Left cardiac atrium (tissue), 4 donors: ENCODE measurements at regions not wholly inside any gene's neighbourhood (a gene's known extent, or its start where the extent isn't known, plus 50 kb on each side); places are given as distances from the start of the nearest gene placed in this dataset.
"Not testable (repeated sequence)": the region's sequence is repeated elsewhere in the genome, so short reads cannot be mapped to it uniquely, and the experiment has no call there.

Experiments
- ATAC-seq, 2 donors: fragments of 200-7000 bp; cut with Tn5 transposase; one replicate each; pipeline ENCODE4 v1.9.1; 2020; ENCODE audit warnings: mild to moderate bottlenecking in 2 of 2, moderate library complexity in 2 of 2
- DNase-seq: peaks from one replicate; pipeline ENCODE4 v3.0.0-alpha.2; 2020
- intact Hi-C, 2 donors: fragments of 100-400 bp; cut with DNase I; formaldehyde crosslinking; loops; one replicate each; pipeline versions ENCODE4 v1.14.1 to v1.15.1; 2022 to 2023
- donor health status: DM: no; HTN: yes; CAD: no.
- donor health status: DM: no; HTN: yes; CAD: no; lungs with severe emphysema.
- donor health status: DM: yes; HTN: yes; CAD: no.
- donor health status: Dilated cardiomyopathy.

- intact Hi-C loops = no loop called here
- DNase-seq (no peak), ATAC-seq (no peak)
Observed at GRCh38 chr6:67593247-67593646, 1041.8 kb upstream of the ADGRB3 start.

DNA sequence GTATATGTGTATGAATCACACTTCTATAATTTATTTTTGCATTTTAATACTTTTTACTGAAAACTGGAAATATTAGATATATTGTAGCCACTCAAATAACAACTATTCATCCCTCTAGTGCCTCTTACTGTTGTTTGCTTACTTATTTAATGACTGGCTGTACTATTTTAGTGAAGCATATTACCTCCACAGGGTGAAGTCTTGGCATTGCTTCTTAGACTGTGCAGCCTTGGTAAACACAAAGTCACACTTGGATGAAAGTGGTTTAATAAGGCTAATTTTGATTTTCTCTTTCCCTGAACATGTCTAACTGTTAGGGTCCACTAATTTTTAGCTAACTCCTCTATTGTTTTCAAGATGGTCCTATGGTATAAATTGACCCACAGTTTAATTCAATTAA is 1043.2 kb upstream of the ADGRB3 start:
- ATAC-seq = no peak
- intact Hi-C loops = no loop called here
- no peak for DNase-seq

DNA sequence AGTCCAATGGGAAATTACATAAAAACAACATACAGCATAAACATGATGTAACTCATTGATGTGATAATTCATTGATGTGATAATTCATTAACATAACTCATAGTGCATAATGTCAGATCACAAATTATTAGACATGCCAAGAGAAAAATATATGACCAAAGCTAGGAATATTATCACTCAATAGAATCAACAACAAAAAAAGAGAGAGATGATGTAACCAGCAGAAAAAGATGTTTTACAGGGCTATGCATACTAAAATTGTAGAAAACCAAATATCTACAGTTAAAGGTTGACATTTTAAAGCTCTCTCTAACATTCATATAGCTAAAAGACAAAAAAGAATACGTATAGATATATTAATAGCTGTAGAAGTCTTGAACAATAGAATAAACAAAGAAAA is 1067.2 kb upstream of the ADGRB3 start:
- intact Hi-C loops = no loop called here
- ATAC-seq (no peak), DNase-seq (no peak)

- no peak for DNase-seq
- ATAC-seq = no peak
- intact Hi-C loops = no loop called here
Observed at GRCh38 chr6:67563671-67564070, 1071.4 kb upstream of the ADGRB3 start.

DNA sequence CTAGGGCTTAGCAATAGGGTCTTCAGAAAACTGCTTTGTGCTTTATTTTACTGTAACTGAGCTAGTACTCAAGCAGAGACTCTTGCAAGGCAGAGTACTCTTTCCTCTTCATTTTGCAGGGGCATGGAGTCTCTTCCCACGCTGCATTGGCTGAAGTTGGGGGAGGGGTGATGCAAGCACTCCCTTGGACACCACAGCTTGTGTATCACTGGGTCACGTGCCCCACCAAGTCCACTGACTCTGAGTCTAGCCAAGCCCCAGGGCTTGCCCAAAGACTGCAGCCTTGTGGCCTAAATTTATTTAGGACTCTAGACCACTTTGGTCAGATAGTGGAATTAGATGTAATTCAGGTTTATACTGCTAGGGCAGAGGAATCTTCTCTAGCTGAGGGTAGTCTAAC is 1075.0 kb upstream of the ADGRB3 start:
- intact Hi-C loops = no loop called here
- ATAC-seq (no peak), DNase-seq (no peak)

DNA sequence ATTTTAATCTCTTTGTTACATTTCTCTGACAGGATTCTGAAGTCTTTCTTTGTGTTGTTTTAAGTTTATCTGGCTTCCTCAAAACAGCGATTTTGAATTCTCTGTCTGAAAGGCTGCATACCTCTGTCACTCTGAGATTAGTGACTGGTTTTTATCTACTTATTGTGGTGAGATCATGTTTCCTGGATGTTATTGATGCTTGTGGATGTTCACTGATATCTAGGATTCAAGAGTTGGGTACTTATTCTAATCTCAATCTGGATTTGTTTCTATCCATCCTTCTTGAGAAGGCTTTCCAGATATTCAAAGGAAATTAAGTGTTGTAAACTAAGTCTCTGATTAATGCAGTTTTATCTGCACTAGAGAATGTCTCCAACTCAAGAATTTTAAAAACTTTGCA is 1076.1 kb upstream of the ADGRB3 start:
- ATAC-seq = no peak
- DNase-seq = no peak
- intact Hi-C loops = no loop called here

GRCh38 chr6:67544851-67545452 is 1090.1 kb upstream of the ADGRB3 start:
- DNase-seq (no peak), ATAC-seq (no peak)
- intact Hi-C loops = no loop called here

DNA sequence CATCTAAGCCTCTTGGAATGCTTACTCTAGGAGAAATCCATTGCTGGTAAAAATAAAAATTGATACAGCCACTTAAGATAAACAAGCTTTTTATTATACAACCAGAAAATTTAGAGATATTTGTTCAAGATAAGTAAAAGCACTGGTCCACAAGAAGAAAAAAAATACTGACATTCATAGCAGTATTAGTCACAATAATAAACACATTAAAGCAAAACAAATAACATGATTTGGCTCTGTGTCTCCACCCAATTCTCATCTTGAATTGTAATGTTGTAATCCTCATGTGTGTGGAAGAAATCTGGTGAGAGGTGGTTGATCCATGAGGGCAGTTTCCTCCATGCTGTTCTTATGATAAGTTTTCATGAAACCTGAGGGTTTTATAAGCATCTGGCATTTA is 1093.5 kb upstream of the ADGRB3 start:
- ATAC-seq (no peak), DNase-seq (no peak)
- intact Hi-C loops = no loop called here

GRCh38 chr6:67538032-67538431 is 1097.0 kb upstream of the ADGRB3 start:
- intact Hi-C loops = no loop called here
- no peak for ATAC-seq
- no peak for DNase-seq

DNA sequence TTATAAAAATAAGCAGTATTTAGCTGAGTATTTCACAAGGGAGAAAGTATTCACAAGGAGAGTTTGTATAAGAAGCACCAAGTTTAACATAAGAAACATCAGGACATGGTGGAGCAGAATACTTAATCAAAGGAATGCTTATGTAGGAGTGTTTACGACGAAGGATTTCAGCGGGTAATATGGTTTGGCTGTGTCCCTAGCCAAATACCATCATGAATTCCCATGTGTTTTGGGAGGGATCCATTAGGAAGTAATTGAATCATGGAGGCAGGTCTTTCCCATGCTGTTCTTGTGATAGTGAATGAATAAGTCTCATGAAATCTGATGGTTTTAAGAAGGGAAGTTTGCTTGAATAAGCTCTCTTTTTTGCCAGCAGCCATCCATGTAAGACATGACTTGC is 1099.1 kb upstream of the ADGRB3 start:
- no peak for DNase-seq
- no peak for ATAC-seq
- intact Hi-C loops = no loop called here

GRCh38 chr6:67506352-67506751 is 1128.7 kb upstream of the ADGRB3 start:
- intact Hi-C loops = no loop called here
- DNase-seq = no peak
- no peak for ATAC-seq

DNA sequence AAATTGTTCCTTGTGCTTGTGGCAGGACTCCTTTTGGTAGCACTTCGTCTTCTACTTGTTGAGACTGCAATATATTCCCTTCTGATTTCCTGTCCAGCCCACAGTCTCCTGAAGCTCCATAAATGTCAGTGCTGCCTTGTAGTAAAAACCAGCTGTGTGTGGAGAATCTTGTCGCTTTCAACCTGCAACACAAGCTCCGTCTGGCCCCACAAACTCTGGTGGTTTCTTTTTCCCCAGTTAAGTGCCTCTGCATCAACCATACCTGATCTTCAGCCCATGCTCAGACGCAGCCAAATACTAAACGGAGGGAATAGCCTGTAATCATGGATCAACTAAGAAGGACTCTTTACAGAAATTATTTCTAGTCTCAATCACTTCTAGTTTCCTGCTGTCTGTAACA is 1133.3 kb upstream of the ADGRB3 start:
- DNase-seq (no peak), ATAC-seq (no peak)
- intact Hi-C loops = no loop called here

DNA sequence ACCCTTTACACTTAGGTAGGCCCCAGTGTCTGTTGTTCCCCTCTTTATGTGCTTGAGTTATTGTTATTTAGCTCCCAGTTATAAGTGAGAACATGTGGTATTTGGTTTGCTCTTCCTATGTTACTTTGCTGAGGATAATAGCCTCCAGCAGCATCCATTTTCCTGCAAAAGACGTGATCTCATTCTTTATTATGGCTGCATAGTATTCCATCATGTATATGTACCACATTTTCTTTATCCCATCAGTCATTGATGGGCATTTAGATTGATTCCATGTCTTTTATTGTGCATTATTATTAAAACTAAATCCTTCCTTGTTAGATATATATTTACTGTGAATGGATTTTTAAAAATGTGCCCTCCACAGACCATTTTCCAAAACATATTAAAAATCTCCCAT is 1137.3 kb upstream of the ADGRB3 start:
- intact Hi-C loops = no loop called here
- no peak for DNase-seq

GRCh38 chr6:67496191-67496590 is 1138.9 kb upstream of the ADGRB3 start:
- intact Hi-C loops = no loop called here
- no peak for DNase-seq
- no peak for ATAC-seq

More for the DNA sequence above, 1137.3 kb upstream of the ADGRB3 start:
- ATAC-seq = no peak

GRCh38 chr6:67493682-67494081 is 1141.4 kb upstream of the ADGRB3 start:
- DNase-seq = no peak
- intact Hi-C loops = no loop called here
- ATAC-seq = no peak

- intact Hi-C loops = no loop called here
- ATAC-seq (no peak), DNase-seq (no peak)
Observed at GRCh38 chr6:67475700-67476099, 1159.4 kb upstream of the ADGRB3 start.

DNA sequence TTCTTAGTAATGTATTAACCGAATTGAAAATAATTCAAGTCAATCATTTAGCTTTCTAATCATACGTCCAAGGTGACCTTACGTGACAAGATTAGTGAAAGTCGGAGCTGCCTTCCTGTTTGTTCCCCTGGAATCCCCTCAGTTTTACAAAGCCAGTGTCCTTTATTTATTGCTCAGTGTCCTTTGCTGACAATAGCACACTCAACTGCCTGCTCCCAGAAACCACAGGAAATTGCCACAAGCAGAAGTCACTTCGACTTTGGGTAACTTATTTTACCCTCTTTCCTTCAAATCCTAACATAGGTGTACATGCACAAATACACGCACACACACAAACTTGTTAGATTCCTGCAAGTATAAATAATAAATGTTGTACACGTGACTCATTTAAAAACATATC is 1167.7 kb upstream of the ADGRB3 start:
- intact Hi-C loops = no loop called here
- ATAC-seq (no peak), DNase-seq (no peak)

DNA sequence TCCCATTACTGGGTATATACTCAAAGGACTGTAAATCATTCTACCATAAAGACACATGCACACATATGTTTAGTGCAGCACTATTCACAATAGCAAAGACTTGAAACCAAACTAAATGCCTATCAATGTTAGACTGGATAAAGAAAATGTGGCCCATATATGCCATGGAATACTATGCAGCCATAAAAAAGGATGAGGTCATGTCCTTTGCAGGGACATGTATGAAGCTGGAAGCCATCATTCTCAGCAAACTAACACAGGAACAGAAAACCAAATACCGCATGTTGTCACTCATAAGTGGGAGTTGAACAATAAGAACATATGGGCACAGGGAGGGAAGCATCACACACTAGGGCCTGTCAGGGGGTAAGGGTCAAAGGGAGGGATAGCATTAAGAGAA is 1172.4 kb upstream of the ADGRB3 start:
- ATAC-seq, intact Hi-C loops, DNase-seq: not testable (repeated sequence)

DNA sequence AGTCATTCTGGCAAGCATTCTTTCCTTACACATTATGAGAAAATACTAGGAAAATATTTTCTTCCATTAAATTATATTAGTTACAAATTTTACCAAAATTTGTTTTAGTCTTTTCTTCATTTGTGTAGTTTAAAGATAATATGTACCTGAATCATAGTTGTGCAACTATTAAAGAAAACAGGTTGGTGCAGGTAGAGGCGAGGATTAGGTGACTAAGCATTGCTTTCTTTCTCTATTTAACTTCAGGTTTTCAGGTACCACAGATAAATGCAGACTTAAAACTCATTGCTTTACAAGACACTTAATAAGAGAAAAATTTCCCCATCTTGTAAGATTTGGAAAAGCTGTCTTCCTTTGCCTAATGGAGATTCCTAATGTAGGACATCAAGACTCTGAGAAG is 1175.5 kb upstream of the ADGRB3 start:
- intact Hi-C loops = no loop called here
- DNase-seq = no peak
- no peak for ATAC-seq

DNA sequence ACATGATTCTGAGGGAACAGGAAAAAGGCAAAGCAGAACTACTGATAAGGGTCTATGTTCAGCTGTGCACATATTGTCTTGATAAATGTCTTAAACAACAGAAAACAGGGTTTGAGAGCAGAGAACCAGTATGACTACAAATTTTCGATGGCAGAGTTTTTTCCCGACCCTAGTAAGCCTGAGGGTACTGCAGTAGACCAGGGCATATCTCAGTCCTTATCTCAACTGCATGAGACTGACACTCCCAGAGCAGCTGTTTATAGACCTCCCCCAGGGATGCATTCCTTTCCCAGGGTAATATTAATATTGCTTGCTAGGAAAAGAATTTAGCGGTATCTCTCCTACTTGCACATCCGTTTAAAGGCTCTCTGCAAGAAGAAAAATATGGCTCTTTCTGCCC is 1176.8 kb upstream of the ADGRB3 start:
- intact Hi-C loops = no loop called here
- ATAC-seq (no peak), DNase-seq (no peak)

GRCh38 chr6:67451874-67452273 is 1183.2 kb upstream of the ADGRB3 start:
- no peak for DNase-seq
- ATAC-seq = no peak
- intact Hi-C loops = no loop called here

DNA sequence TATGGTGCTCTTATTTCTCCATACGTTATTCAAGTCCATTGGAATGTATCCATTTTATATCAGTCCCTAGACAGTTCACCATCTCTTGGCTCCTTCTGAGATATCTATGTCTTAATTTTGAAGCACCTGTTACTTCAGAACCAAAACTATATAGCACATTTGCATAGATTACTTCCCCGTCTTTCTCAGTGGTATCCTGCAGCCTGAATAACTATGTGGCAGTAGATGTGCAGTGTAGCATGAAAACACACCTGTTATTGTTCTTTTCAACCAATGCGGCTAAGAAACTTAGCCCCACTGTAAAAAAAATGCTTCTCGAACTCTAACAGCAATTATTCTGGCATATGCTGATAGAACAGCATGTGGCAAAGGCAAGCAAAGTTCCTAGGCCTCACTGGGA is 1184.4 kb upstream of the ADGRB3 start:
- ATAC-seq (no peak), DNase-seq (no peak)
- intact Hi-C loops = no loop called here
